Gastrocnemius medialis (tissue), 4 donors: ENCODE measurements at regions not wholly inside any gene's neighbourhood (a gene's known extent, or its start where the extent isn't known, plus 50 kb on each side); places are given as distances from the start of the nearest gene placed in this dataset.

Experiments
- ATAC-seq, 2 donors: fragments of 150-250 bp; one replicate each; pipeline ENCODE4 v1.9.1; 2016
- DNase-seq, 2 donors: peaks; one replicate each; pipeline ENCODE4 v3.0.0-alpha.2; 2019
- H3K27ac ChIP-seq, 4 donors: fragments of 200-600 bp; sonication (generic); 1 replicate in 1 of 4; 2 replicates in 3 of 4; pipeline ENCODE4 v1.5.1; 2016 to 2018; ENCODE audit warnings: mild to moderate bottlenecking in 2 of 4, moderate library complexity in 1 of 4
- H3K27me3 ChIP-seq, 3 donors: fragments of 200-600 bp; sonication (generic) in 2 of 3; 1 replicate in 1 of 3; 2 replicates in 2 of 3; pipeline versions ENCODE4 v1.5.1 to v1.6.0; 2016 to 2019; ENCODE audit warnings: mild to moderate bottlenecking in 1 of 3, moderate library complexity in 1 of 3
- H3K36me3 ChIP-seq, 2 donors: fragments of 200-600 bp; sonication (generic) in 1 of 2; one replicate each; pipeline ENCODE4 v1.5.1; 2017 to 2018
- H3K4me1 ChIP-seq, 2 donors: fragments of 200-600 bp; sonication (generic) in 1 of 2; one replicate each; pipeline ENCODE4 v1.5.1; 2016 to 2017; ENCODE audit warnings: mild to moderate bottlenecking in 2 of 2
- H3K4me3 ChIP-seq, 4 donors: fragments of 200-600 bp; sonication (generic) in 3 of 4; 1 replicate in 1 of 4; 2 replicates in 3 of 4; pipeline ENCODE4 v1.5.1; 2016 to 2019; ENCODE audit warnings: mild to moderate bottlenecking in 2 of 4
- H3K9me3 ChIP-seq, 3 donors: fragments of 200-600 bp; sonication (generic) in 2 of 3; 1 replicate in 1 of 3; 2 replicates in 2 of 3; pipeline ENCODE4 v1.5.1; 2016 to 2019
- POLR2A ChIP-seq, 2 donors: fragments of 450-650 bp; IDR thresholded peaks; one replicate each; pipeline ENCODE4 v1.6.1; 2017; ENCODE audit warnings: antibody characterized with exemption in 2 of 2, mild to moderate bottlenecking in 2 of 2, moderate library complexity in 2 of 2
- in situ Hi-C, 4 donors: fragments of 200-750 bp; cut with MboI; loops; one replicate each; pipeline versions ENCODE4 v1.15.0 to v1.8.0; 2017; ENCODE audit warnings: low sequenced_read_pairs in 4 of 4
- intact Hi-C: fragments of 100-400 bp; cut with DNase I; formaldehyde crosslinking; loops from one replicate; pipeline ENCODE4 v1.15.1; 2023; ENCODE audit warnings: low total_unique reads
- TF ChIP-seq, protein P1 (sequence below), 5 experiments: fragments of 450-650 bp in 3 of 5; fragments of 200-600 bp in 2 of 5; sonication (generic) in 2 of 5; IDR thresholded peaks in 4 of 5; conservative IDR thresholded peaks in 1 of 5; 1 replicate in 4 of 5; 2 replicates in 1 of 5; pipeline ENCODE4 v1.5.1; 2016 to 2019; ENCODE audit warnings: antibody characterized with exemption in 5 of 5, mild to moderate bottlenecking in 3 of 5, moderate library complexity in 3 of 5

DNA sequence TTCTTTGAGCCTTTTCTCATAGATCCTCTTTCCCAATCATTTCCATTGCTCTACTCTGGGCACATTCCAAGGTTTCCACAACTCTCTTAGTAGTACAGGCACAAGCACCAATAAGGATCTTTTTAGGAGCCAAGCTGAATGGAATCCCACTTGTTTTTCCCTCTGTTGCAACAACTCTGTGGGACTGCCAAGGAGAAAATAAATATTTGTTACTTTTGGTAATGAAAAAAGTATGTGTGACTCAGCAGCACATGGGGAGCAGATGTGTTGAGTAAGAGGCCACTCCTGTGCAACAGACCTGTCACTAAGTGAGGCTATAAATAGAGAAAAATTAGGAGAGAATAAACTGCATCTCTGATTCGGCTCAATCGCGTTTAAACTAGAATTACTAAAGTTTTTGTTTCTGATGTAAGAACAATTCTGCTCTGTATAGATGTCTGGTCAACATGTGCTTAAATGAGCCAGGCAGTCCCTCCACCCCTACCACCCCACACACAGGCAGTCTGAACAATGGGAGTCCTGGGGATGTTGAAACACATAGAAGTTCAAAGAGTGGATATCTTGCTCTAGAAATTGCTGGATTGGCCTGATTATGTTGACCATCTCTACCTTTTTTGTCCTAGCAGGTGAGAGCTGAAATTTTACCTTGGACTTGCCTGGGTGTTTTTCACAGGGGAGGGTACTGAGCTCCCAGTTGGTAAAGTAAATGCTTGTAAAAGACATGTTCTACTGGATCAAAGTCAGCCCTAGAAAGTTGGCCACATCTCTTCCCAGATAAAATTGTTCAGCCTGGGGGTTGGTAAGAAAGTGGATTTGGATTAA, 244.3 kb upstream of the NOVA1 start:
- no peaks in the 10 kb centered on the region for H3K4me1 ChIP-seq
- intact Hi-C loops, result loop anchor here (10.0 kb wide), 1 partner anchor 247 kb away; the partner anchor contains the start of gene NOVA1
- H3K27ac ChIP-seq, result peak overlapping the region; percentile 35 to 64 (median 54)
- no peaks in the 10 kb centered on the region for H3K27me3 ChIP-seq
- H3K4me3 ChIP-seq, result no peak overlapping the region
- TF ChIP-seq, protein P1, sequence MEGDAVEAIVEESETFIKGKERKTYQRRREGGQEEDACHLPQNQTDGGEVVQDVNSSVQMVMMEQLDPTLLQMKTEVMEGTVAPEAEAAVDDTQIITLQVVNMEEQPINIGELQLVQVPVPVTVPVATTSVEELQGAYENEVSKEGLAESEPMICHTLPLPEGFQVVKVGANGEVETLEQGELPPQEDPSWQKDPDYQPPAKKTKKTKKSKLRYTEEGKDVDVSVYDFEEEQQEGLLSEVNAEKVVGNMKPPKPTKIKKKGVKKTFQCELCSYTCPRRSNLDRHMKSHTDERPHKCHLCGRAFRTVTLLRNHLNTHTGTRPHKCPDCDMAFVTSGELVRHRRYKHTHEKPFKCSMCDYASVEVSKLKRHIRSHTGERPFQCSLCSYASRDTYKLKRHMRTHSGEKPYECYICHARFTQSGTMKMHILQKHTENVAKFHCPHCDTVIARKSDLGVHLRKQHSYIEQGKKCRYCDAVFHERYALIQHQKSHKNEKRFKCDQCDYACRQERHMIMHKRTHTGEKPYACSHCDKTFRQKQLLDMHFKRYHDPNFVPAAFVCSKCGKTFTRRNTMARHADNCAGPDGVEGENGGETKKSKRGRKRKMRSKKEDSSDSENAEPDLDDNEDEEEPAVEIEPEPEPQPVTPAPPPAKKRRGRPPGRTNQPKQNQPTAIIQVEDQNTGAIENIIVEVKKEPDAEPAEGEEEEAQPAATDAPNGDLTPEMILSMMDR (IDR thresholded peaks at IDR 0.05 in 4 of 5, conservative IDR thresholded peaks at IDR 0.05 in 1 of 5), result no peak
- TF ChIP-seq POLR2A (IDR thresholded peaks at IDR 0.05), result no peak
- ATAC-seq (peak; percentile 95 to 97), DNase-seq (peak; percentile 28 to 67)
- no peaks in the 10 kb centered on the region for H3K9me3 ChIP-seq
- H3K36me3 ChIP-seq, result no peaks in the 10 kb centered on the region
- in situ Hi-C loops, result no loop called here

DNA sequence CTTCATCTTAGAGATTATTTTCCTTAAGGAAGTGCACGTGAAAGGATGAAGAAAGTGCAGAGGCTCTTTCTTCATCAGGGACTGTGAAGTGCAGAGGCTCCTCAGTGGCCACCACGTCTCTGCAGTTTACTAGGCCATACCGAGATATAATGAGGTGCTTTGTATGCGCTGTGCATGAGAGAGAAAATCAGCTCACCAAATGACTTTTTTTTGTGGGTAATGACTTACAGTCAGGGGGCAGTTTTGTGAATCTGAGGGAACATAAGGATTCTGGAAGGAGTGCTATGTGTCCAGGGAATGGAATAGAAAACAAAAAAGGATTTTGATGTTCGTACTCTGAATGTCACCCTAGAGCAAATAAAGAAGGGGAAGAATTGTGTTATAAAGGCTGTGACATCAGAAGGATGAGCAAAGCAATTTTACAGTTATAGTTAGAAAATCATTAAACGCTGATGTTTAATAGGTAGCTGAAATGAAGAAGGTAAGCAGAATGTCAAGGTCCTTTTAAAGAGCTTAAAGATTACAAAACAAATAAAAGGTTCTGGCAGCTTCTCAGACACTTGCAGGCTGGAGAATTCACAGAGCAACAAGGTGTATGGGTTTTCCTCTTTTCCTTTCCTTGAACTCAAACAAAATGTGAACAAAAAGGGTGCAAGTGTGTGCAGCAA, 247.5 kb upstream of the NOVA1 start:
- H3K27me3 ChIP-seq, result no peaks in the 10 kb centered on the region
- H3K27ac ChIP-seq, result no peak overlapping the region
- H3K4me3 ChIP-seq, result no peak overlapping the region
- DNase-seq (no peak), ATAC-seq (no peak)
- in situ Hi-C loops (no loop called here), intact Hi-C loops (loop anchor here (10.0 kb wide), 1 partner anchor 250 kb away; the partner anchor contains the start of gene NOVA1)
- H3K9me3 ChIP-seq, result no peaks in the 10 kb centered on the region
- no peaks in the 10 kb centered on the region for H3K4me1 ChIP-seq
- no peaks in the 10 kb centered on the region for H3K36me3 ChIP-seq
- TF ChIP-seq POLR2A (IDR thresholded peaks at IDR 0.05), result no peak
- TF ChIP-seq, protein P1 (IDR thresholded peaks at IDR 0.05 in 4 of 5, conservative IDR thresholded peaks at IDR 0.05 in 1 of 5), result no peak

DNA sequence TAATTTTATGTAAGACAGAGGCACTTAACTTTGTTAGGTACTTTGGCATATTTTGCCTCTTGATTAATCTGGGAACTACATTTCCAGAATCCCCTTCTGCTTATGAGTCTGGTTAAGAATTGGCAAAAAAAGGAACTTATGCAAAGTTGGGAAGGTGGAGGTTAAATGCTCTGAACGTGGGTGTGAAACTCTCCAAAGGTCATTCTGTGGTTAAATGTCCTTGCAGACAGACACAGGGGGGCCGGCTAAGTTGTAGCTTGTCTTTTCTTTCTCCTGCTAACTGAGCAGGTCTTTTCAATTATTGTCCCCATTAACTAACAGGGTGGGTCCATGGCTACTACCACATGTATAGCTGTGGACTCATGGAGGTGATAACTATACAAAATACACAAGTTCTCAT, 248.6 kb upstream of the NOVA1 start:
- Histone ChIP-seq H3K36me3 (no peaks in the 10 kb centered on the region), H3K27ac (no peak overlapping the region), H3K4me1 (no peaks in the 10 kb centered on the region), H3K27me3 (no peaks in the 10 kb centered on the region), H3K9me3 (no peaks in the 10 kb centered on the region), H3K4me3 (no peak overlapping the region)
- no peak for ATAC-seq
- intact Hi-C loops (loop anchor here (10.0 kb wide), 1 partner anchor 252 kb away; the partner anchor contains the start of gene NOVA1), in situ Hi-C loops (no loop called here)
- DNase-seq, result no peak
- no peak for TF ChIP-seq POLR2A (IDR thresholded peaks at IDR 0.05)
- TF ChIP-seq, protein P1 (IDR thresholded peaks at IDR 0.05 in 4 of 5, conservative IDR thresholded peaks at IDR 0.05 in 1 of 5), result no peak

DNA sequence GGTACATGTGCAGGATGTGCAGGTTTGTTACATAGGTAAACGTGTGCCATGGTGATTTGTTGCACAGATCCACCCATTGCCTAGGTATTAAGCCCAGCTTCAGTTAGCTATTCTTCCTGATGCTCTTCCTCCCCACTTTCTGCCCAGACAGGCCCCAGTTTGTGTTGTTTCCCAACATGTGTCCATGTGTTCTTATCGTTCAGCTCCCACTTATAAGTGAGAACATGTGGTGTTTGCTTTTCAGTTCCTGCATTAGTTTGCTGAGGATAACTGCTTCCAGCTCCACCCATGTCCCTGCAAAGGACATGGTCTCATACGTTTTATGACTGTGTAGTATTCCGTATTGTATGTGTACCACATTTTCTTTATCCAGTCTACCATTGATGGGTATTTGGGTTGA, 251.7 kb upstream of the NOVA1 start:
- ATAC-seq, result no peak
- intact Hi-C loops (loop anchor here (10.0 kb wide), 1 partner anchor 255 kb away; the partner anchor contains the start of gene NOVA1), in situ Hi-C loops (no loop called here)

More for the DNA sequence above, 251.7 kb upstream of the NOVA1 start:
- no peaks in the 10 kb centered on the region for H3K27me3 ChIP-seq
- H3K4me1 ChIP-seq, result no peaks in the 10 kb centered on the region
- no peaks in the 10 kb centered on the region for H3K9me3 ChIP-seq
- H3K27ac ChIP-seq, result no peak overlapping the region
- no peak overlapping the region for H3K4me3 ChIP-seq
- TF ChIP-seq, protein P1 (IDR thresholded peaks at IDR 0.05 in 4 of 5, conservative IDR thresholded peaks at IDR 0.05 in 1 of 5), result no peak
- TF ChIP-seq POLR2A (IDR thresholded peaks at IDR 0.05), result no peak
- no peak for DNase-seq
- no peaks in the 10 kb centered on the region for H3K36me3 ChIP-seq
